Tibial artery (tissue), 4 donors: ENCODE measurements at regions not wholly inside any gene's neighbourhood (a gene's known extent, or its start where the extent isn't known, plus 50 kb on each side); places are given as distances from the start of the nearest gene placed in this dataset.

Source experiments
- DNase-seq, 2 donors: peaks; one replicate each; pipeline ENCODE4 v3.0.0-alpha.2; 2019
- H3K27ac ChIP-seq, 2 donors: fragments of 200-600 bp; sonication (generic) in 1 of 2; 1 replicate in 1 of 2; 2 replicates in 1 of 2; pipeline ENCODE4 v1.5.1; 2018 to 2019; ENCODE audit warnings: mild to moderate bottlenecking in 1 of 2
- H3K27me3 ChIP-seq, 2 donors: fragments of 200-600 bp; sonication (generic) in 1 of 2; one replicate each; pipeline versions ENCODE4 v1.5.1 to v1.6.0; 2016 to 2019
- H3K36me3 ChIP-seq, 3 donors: fragments of 200-600 bp; sonication (generic) in 2 of 3; one replicate each; pipeline ENCODE4 v1.5.1; 2016 to 2019; ENCODE audit warnings: mild to moderate bottlenecking in 2 of 3
- H3K4me1 ChIP-seq, 4 donors: fragments of 200-600 bp; sonication (generic) in 2 of 4; 1 replicate in 3 of 4; 2 replicates in 1 of 4; pipeline ENCODE4 v1.5.1; 2016 to 2019
- H3K4me3 ChIP-seq, 2 donors: fragments of 200-600 bp; sonication (generic) in 1 of 2; 1 replicate in 1 of 2; 2 replicates in 1 of 2; pipeline ENCODE4 v1.5.1; 2018 to 2019; ENCODE audit warnings: mild to moderate bottlenecking in 2 of 2
- H3K9me3 ChIP-seq, 3 donors: fragments of 200-600 bp; sonication (generic) in 1 of 3; one replicate each; pipeline ENCODE4 v1.5.1; 2016 to 2019
- intact Hi-C: fragments of 100-400 bp; cut with DNase I; formaldehyde crosslinking; loops from one replicate; pipeline ENCODE4 v1.15.0; 2023; ENCODE audit warnings: low total_unique reads
- TF ChIP-seq, protein P1 (sequence below), 2 experiments: fragments of 200-600 bp in 1 of 2; fragments of 450-650 bp in 1 of 2; IDR thresholded peaks; one replicate each; pipeline ENCODE4 v1.5.1; 2017 to 2019; ENCODE audit warnings: antibody characterized with exemption in 2 of 2, mild to moderate bottlenecking in 1 of 2, moderate library complexity in 1 of 2

DNA sequence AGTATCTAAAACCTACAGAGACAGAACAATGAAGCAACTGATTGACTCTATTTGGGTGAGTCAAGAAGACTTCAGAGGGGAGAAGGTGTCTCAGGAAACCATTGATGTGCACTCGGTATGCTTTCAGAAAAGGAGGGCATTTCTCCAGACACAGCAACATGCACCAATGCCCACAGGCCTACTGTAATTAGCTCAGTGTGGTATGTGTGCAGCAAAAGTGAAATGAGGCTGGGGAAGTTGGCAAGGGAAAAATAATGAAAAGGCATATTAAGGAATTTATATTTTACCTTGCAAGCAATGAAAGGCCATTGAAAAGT lies 158.4 kb upstream of the GRIP1 start:
- DNase-seq = no peak
- no peaks in the 10 kb centered on the region for H3K4me1 ChIP-seq
- H3K4me3 ChIP-seq = no peak overlapping the region
- intact Hi-C loops = no loop called here
- H3K36me3 ChIP-seq = no peaks in the 10 kb centered on the region
- TF ChIP-seq, protein P1, sequence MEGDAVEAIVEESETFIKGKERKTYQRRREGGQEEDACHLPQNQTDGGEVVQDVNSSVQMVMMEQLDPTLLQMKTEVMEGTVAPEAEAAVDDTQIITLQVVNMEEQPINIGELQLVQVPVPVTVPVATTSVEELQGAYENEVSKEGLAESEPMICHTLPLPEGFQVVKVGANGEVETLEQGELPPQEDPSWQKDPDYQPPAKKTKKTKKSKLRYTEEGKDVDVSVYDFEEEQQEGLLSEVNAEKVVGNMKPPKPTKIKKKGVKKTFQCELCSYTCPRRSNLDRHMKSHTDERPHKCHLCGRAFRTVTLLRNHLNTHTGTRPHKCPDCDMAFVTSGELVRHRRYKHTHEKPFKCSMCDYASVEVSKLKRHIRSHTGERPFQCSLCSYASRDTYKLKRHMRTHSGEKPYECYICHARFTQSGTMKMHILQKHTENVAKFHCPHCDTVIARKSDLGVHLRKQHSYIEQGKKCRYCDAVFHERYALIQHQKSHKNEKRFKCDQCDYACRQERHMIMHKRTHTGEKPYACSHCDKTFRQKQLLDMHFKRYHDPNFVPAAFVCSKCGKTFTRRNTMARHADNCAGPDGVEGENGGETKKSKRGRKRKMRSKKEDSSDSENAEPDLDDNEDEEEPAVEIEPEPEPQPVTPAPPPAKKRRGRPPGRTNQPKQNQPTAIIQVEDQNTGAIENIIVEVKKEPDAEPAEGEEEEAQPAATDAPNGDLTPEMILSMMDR (IDR thresholded peaks at IDR 0.05) = no peak
- no peak overlapping the region for H3K27ac ChIP-seq
- no peaks in the 10 kb centered on the region for H3K9me3 ChIP-seq
- H3K27me3 ChIP-seq = no peaks in the 10 kb centered on the region

DNA sequence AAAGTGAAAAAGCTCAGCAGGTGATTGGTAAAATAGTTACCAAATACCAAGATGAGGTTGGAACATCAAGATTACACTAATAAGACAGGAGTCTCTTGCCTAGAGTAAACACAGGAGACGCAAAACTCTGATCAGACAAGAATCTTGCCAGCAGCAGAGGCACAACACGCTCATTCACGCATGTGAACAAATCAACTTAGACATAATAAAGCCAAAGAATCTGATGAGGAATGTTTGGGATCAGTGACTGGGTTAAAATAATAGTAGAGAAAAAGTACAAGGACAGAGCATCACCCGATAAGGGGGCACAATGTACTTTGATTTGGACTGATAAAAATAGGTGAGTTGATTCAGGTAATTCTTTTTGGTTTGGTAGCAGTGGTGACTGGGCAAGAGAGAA lies 159.5 kb upstream of the GRIP1 start:
- intact Hi-C loops = no loop called here
- Histone ChIP-seq H3K27me3 (no peaks in the 10 kb centered on the region), H3K4me1 (no peaks in the 10 kb centered on the region), H3K27ac (no peak overlapping the region), H3K4me3 (no peak overlapping the region), H3K9me3 (no peaks in the 10 kb centered on the region), H3K36me3 (no peaks in the 10 kb centered on the region)
- TF ChIP-seq, protein P1 (IDR thresholded peaks at IDR 0.05) = no peak
- no peak for DNase-seq

DNA sequence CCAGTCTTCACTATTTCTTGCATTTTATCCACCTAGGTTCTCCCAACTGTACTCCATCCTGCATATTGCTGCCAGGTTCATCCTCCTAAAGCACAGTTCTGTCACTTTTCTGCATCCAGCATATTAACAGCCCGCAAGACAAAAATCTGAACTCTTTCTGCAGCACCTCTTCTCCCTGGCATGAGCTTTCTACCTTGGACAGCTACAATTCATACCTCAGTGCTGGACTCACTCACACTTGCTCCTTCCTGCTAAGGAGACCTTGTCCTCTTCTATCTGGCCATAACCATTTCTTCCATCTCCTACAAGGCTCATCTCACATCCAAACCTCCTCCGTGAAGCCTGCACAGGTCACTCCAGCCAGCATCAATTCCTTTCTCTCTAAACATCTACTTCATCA lies 170.1 kb upstream of the GRIP1 start:
- DNase-seq = no peak
- intact Hi-C loops = no loop called here
- Histone ChIP-seq H3K4me3 (no peak overlapping the region), H3K27me3 (no peaks in the 10 kb centered on the region), H3K4me1 (no peaks in the 10 kb centered on the region), H3K27ac (no peak overlapping the region), H3K36me3 (no peaks in the 10 kb centered on the region), H3K9me3 (no peaks in the 10 kb centered on the region)
- TF ChIP-seq, protein P1 (IDR thresholded peaks at IDR 0.05) = no peak

DNA sequence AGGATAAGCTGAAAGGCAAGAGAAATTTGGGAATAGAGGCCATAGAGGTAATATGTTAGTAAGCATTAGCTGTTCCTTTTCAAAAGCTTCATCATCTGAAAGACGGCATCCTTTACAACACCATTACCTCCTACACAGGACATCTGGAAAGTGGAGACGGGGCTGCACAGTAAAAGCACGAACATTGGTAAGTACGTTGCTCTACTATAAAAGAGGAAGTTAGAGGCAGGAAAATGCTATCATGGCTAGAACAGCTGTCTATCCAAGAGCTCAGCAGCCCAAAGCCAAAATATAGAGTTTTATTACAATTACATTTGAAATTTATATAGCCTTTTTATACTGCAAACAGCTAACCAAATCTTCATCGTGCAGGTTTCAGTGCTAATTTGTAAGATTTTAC lies 172.3 kb upstream of the GRIP1 start:
- no peak overlapping the region for H3K27ac ChIP-seq
- H3K4me1 ChIP-seq = no peaks in the 10 kb centered on the region
- no peak for DNase-seq
- no peaks in the 10 kb centered on the region for H3K27me3 ChIP-seq
- no peak overlapping the region for H3K4me3 ChIP-seq
- H3K9me3 ChIP-seq = no peaks in the 10 kb centered on the region
- no peaks in the 10 kb centered on the region for H3K36me3 ChIP-seq
- TF ChIP-seq, protein P1 (IDR thresholded peaks at IDR 0.05) = no peak
- intact Hi-C loops = no loop called here

- H3K27me3 ChIP-seq = no peaks in the 10 kb centered on the region
- H3K4me1 ChIP-seq = no peaks in the 10 kb centered on the region
- intact Hi-C loops = no loop called here
- H3K27ac ChIP-seq = no peak overlapping the region
- no peak for DNase-seq
- H3K4me3 ChIP-seq = no peak overlapping the region
- no peaks in the 10 kb centered on the region for H3K9me3 ChIP-seq
- TF ChIP-seq, protein P1 (IDR thresholded peaks at IDR 0.05) = no peak
- H3K36me3 ChIP-seq = no peaks in the 10 kb centered on the region
These were observed 173.2 kb upstream of the GRIP1 start for GRCh38 chr12:66852091-66852490.

DNA sequence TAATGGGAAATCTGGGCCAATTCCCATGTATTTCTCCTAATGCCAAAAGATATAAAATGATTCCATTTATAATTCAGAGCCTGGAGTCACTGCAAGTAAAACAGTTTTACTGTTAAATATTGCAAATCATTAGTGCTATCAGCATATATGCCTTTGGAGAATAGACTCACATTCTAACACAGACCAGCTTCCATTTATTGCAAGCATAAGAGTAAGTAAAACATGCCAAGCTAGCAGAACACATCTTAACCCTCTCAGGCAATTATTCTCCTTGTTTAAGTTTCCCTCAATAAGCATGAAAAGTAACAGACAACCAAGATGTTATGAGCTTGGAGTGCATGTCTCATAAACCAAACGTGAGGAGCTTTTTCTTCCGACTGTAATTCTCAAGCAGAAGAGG lies 173.9 kb upstream of the GRIP1 start:
- Histone ChIP-seq H3K27ac (no peak overlapping the region), H3K27me3 (no peaks in the 10 kb centered on the region), H3K4me3 (no peak overlapping the region), H3K4me1 (no peaks in the 10 kb centered on the region), H3K9me3 (no peaks in the 10 kb centered on the region), H3K36me3 (no peaks in the 10 kb centered on the region)
- TF ChIP-seq, protein P1 (IDR thresholded peaks at IDR 0.05) = no peak
- intact Hi-C loops = no loop called here
- DNase-seq = no peak
